ENCODE measurements at regions not wholly inside any gene's neighbourhood (a gene's known extent, or its start where the extent isn't known, plus 50 kb on each side); places are given as distances from the start of the nearest gene placed in this dataset.

DNA sequence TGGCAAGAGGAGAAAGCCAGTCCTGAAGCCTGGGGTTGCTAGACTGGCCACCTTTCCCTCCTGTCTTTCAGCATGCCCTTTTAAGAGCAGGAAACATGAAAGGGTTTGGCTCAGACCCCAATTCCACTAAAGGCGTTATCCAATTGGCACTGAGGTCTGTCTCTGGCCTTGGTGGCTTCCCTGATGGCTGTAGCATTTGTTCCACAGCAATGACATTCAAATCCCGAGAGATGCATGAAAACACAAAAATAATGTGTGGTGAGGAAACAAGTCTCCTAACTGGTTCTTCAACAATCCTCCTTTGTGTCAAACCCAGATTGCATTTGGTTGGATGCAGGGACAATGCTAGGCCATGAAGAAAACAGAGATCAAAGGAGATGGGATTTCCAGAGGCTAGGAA lies 56.5 kb upstream of the ADTRP start:
- TF ChIP-seq SIN3A (IDR thresholded peaks at IDR 0.05; ENCODE audit: borderline replicate concordance, insufficient read depth, low read length) (no peak), FOXP2 (optimal IDR thresholded peaks at IDR 0.05; ENCODE audit: borderline replicate concordance, extremely low read depth, extremely low read length, insufficient read depth) (no peak), POLR2AphosphoS5 (IDR thresholded peaks at IDR 0.05; ENCODE audit: low read depth, low read length) (no peak), TAF1 (IDR thresholded peaks at IDR 0.05; ENCODE audit: borderline replicate concordance, insufficient read depth, low read length) (no peak)
- TF ChIP-seq, protein P1, sequence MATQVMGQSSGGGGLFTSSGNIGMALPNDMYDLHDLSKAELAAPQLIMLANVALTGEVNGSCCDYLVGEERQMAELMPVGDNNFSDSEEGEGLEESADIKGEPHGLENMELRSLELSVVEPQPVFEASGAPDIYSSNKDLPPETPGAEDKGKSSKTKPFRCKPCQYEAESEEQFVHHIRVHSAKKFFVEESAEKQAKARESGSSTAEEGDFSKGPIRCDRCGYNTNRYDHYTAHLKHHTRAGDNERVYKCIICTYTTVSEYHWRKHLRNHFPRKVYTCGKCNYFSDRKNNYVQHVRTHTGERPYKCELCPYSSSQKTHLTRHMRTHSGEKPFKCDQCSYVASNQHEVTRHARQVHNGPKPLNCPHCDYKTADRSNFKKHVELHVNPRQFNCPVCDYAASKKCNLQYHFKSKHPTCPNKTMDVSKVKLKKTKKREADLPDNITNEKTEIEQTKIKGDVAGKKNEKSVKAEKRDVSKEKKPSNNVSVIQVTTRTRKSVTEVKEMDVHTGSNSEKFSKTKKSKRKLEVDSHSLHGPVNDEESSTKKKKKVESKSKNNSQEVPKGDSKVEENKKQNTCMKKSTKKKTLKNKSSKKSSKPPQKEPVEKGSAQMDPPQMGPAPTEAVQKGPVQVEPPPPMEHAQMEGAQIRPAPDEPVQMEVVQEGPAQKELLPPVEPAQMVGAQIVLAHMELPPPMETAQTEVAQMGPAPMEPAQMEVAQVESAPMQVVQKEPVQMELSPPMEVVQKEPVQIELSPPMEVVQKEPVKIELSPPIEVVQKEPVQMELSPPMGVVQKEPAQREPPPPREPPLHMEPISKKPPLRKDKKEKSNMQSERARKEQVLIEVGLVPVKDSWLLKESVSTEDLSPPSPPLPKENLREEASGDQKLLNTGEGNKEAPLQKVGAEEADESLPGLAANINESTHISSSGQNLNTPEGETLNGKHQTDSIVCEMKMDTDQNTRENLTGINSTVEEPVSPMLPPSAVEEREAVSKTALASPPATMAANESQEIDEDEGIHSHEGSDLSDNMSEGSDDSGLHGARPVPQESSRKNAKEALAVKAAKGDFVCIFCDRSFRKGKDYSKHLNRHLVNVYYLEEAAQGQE (IDR thresholded peaks at IDR 0.05; ENCODE audit: insufficient read depth in 1 of 2, low read depth in 2 of 2, low read length in 2 of 2): no peak

DNA sequence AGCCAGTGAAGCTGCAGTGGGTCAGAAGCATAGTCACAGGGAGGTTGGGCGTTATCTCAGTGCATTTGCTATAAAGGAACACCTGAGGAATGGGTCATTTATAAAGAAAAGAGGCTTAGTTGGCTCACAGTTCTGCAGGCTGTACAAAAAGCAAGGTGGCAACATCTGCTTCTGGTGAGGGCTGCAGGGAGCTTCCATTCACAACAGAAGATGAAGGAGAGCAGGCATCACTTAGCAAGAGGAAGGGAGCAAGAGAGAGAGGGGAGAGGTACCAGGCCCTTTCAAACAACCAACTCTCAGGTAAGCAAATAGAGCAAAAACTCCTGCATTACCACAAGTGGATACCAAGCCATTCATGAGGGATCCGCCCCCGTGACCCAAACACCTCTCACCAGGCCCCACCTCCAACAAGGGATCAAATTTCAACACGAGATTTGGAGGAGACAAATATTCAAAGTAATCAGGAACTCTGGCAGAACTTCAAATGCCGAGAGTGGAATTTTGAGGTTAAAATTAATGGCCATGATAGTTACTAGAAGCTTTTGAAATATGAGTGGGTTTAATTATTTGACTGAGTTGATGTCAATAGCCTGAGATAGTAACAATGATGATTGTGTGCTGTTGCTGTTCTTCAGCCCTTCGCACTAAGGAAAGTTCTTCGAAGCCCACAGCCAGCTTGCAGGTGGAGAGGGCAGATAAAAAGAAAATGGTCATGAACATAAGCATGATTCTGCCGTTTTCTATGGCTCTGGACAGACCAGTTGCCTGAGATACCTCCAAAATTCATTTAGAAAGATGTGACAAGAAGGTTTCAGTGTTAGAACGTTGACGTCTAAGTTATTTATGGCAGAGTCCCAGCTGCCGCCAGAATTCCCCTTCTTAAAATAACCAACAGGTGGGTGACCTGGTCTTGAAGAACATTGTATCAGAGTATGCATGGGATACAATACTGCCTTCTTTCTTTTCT lies 55.3 kb upstream of the ADTRP start:
- no peak for TF ChIP-seq FOXP2 (optimal IDR thresholded peaks at IDR 0.05; ENCODE audit: borderline replicate concordance, extremely low read depth, extremely low read length, insufficient read depth)

DNA sequence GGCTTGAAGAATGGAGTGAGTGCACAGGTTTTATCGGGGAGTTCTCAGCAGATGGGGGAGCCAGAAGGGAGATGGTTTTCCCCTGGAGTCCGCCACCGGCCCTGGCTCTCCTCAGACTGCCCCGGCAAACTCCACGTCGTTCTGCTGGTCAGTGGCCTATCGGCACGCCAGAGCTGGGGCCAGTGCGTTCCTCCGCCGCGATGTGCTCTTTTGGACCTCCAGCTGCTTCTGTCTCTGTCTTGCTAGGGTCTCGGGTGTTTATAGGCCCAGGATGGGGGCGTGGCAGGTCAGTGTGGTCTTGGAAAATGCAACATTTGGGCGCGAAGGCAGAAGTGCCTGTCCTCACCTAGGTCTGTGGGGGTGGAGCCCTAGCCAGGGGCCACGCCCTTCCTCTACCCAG lies 53.0 kb upstream of the ADTRP start:
- TF ChIP-seq FOXP2 (optimal IDR thresholded peaks at IDR 0.05; ENCODE audit: borderline replicate concordance, extremely low read depth, extremely low read length, insufficient read depth): no peak
- TF ChIP-seq POLR2AphosphoS5 (IDR thresholded peaks at IDR 0.05; ENCODE audit: low read depth, low read length): no peak
- TF ChIP-seq, protein P1 (IDR thresholded peaks at IDR 0.05; ENCODE audit: insufficient read depth in 1 of 2, low read depth in 2 of 2, low read length in 2 of 2): no peak
- no peak for TF ChIP-seq TAF1 (IDR thresholded peaks at IDR 0.05; ENCODE audit: borderline replicate concordance, insufficient read depth, low read length)
- TF ChIP-seq SIN3A (IDR thresholded peaks at IDR 0.05; ENCODE audit: borderline replicate concordance, insufficient read depth, low read length): no peak

DNA sequence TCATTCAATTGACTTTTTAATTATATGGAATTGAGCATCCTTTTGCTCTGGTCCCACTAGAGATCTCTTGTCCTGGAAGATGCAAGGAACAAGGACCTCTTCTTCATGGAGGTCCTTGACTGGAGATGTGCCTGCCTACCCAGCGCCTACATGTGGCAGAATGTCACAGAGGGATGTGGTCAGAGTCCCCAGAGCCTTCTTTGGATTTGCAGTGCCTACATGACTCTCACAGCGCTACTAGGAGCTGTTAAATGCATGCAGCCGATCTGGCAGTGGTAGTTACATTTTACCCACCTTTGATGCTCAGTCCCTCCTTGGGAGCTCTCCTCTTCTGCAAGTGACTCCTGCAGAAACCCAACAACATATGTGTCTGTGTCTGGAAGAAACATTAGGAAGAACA lies 51.9 kb upstream of the ADTRP start:
- TF ChIP-seq TAF1 (IDR thresholded peaks at IDR 0.05; ENCODE audit: borderline replicate concordance, insufficient read depth, low read length) (no peak), FOXP2 (optimal IDR thresholded peaks at IDR 0.05; ENCODE audit: borderline replicate concordance, extremely low read depth, extremely low read length, insufficient read depth) (no peak), SIN3A (IDR thresholded peaks at IDR 0.05; ENCODE audit: borderline replicate concordance, insufficient read depth, low read length) (no peak), POLR2AphosphoS5 (IDR thresholded peaks at IDR 0.05; ENCODE audit: low read depth, low read length) (no peak)
- TF ChIP-seq, protein P1 (IDR thresholded peaks at IDR 0.05; ENCODE audit: insufficient read depth in 1 of 2, low read depth in 2 of 2, low read length in 2 of 2): no peak

DNA sequence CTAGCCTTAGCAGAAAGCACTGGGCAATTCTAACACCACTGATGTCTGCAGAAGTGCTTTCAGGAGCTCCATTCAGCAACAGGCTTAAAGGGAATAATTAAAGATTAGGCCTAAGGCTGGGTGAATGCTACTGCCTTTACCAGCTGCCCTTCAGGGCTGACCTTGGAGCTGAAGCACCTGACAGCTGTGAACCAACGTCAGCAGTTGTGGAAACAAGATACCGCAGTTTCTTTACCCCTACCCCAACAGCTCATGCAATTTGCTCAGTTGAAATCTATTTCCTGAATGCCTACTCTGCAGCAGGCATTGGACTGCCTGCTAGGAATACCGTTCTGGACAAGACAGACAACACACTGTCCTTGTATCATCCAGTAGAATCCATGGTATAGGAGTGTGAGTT lies 51.5 kb upstream of the ADTRP start:
- TF ChIP-seq, protein P1 (IDR thresholded peaks at IDR 0.05; ENCODE audit: insufficient read depth in 1 of 2, low read depth in 2 of 2, low read length in 2 of 2): no peak
- no peak for TF ChIP-seq TAF1 (IDR thresholded peaks at IDR 0.05; ENCODE audit: borderline replicate concordance, insufficient read depth, low read length)
- TF ChIP-seq SIN3A (IDR thresholded peaks at IDR 0.05; ENCODE audit: borderline replicate concordance, insufficient read depth, low read length): no peak
- TF ChIP-seq FOXP2 (optimal IDR thresholded peaks at IDR 0.05; ENCODE audit: borderline replicate concordance, extremely low read depth, extremely low read length, insufficient read depth): no peak
- TF ChIP-seq POLR2AphosphoS5 (IDR thresholded peaks at IDR 0.05; ENCODE audit: low read depth, low read length): no peak
